ENCODE measurements at regions not wholly inside any gene's neighbourhood (a gene's known extent, or its start where the extent isn't known, plus 50 kb on each side); places are given as distances from the start of the nearest gene placed in this dataset.

DNA sequence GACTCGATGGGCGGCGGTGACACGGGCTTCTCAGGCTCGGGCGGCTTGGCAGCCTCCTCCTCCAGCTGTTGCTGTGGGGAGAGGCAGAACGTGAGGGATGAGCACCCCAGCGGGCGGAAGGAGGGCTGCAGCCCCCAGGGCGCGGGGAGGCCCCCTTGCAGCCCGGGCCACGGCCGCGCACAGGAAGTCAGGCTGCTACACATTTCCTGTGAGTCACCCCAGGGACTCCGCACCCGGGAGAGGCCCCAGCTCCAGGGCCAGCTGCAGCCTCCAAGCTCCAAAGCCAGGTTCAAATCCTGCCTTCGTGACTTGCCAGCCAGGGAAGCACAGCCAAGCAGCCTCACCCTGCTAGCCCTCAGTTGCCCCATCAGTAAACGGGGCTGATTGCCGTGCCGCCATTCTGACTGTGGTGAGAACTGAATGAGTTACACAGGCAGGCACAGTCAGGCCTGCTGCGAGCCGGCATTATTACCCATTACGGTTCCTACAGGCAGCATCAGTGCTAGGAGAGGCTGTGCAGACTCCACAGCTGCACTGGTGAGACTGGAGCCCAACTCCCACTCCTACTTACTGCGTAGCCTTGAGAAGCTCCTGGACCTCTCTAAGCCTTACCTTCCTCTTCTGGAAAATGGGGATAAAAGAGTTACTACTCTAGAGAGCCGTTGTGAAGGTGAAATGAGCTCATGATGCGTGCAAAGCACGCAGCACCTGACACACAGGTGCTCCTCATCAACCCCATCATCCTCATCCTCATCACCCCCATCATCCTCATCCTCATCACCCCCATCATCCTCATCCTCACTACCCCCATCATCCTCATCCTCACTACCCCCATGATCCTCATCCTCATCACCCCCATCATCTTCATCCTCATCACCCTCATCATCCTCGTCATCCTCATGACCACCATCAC lies 100.9 kb downstream of the NCOR2 start:
- peaks cover 41% of the 10 kb centered on the region for H3K79me2 ChIP-seq (ENCODE audit: insufficient read depth, low read length)
- peak; percentile 96 for DNase-seq
- peak overlapping the region; percentile 67 for H3K4me2 ChIP-seq (ENCODE audit: insufficient read depth, low read length)
- no peak for TF ChIP-seq EZH2 (IDR thresholded peaks at IDR 0.05; ENCODE audit: borderline replicate concordance, low read depth, low read length, severe bottlenecking)
- peak; percentile 72 for TF ChIP-seq CTCF (IDR thresholded peaks at IDR 0.05; ENCODE audit: borderline replicate concordance, extremely low read depth, low read length, poor library complexity, severe bottlenecking)
- H3K36me3 ChIP-seq (ENCODE audit: insufficient read depth, low read length): peaks cover 72% of the 10 kb centered on the region
- H3K27ac ChIP-seq (ENCODE audit: low read length): peak overlapping the region; percentile 90
- peaks cover 7% of the 10 kb centered on the region for H3K9me3 ChIP-seq (ENCODE audit: insufficient read depth, low read length, severe bottlenecking)
- H3K9ac ChIP-seq (ENCODE audit: low read depth, low read length): peak overlapping the region; percentile 37
- no peaks in the 10 kb centered on the region for H3K27me3 ChIP-seq (ENCODE audit: insufficient read depth, low read length, poor library complexity)
- peak; percentile 98 for ATAC-seq (ENCODE audit: insufficient read depth, low read depth)
- peak overlapping the region; percentile 71 for H2AFZ ChIP-seq (ENCODE audit: low read depth, low read length)
- peaks cover 23% of the 10 kb centered on the region for H3K4me1 ChIP-seq (ENCODE audit: insufficient read depth, low read length)
- peaks cover 59% of the 10 kb centered on the region for H4K20me1 ChIP-seq (ENCODE audit: insufficient read depth, low read length)
- H3K4me3 ChIP-seq (ENCODE audit: low read depth in 1 of 2, low read length in 2 of 2): peak overlapping the region in 1 of 2 experiments; percentile 52; a peak in 2 of 4 replicates

- DNase-seq (no peak), ATAC-seq (ENCODE audit: insufficient read depth, low read depth) (no peak)
- Histone ChIP-seq H4K20me1 (ENCODE audit: insufficient read depth, low read length) (peaks cover 65% of the 10 kb centered on the region), H3K27me3 (ENCODE audit: insufficient read depth, low read length, poor library complexity) (no peaks in the 10 kb centered on the region), H3K4me1 (ENCODE audit: insufficient read depth, low read length) (peaks cover 23% of the 10 kb centered on the region), H3K4me3 (ENCODE audit: low read depth in 1 of 2, low read length in 2 of 2) (peak overlapping the region in 1 of 2 experiments; percentile 35; a peak in 1 of 4 replicates), H3K27ac (ENCODE audit: low read length) (peak overlapping the region; percentile 72), H3K4me2 (ENCODE audit: insufficient read depth, low read length) (peak overlapping the region; percentile 67), H3K36me3 (ENCODE audit: insufficient read depth, low read length) (peaks cover 72% of the 10 kb centered on the region), H3K9me3 (ENCODE audit: insufficient read depth, low read length, severe bottlenecking) (peaks cover 7% of the 10 kb centered on the region), H2AFZ (ENCODE audit: low read depth, low read length) (no peak overlapping the region), H3K9ac (ENCODE audit: low read depth, low read length) (peak overlapping the region; percentile 37; the same call in 1 of the 2 replicates), H3K79me2 (ENCODE audit: insufficient read depth, low read length) (peaks cover 38% of the 10 kb centered on the region)
- TF ChIP-seq EZH2 (IDR thresholded peaks at IDR 0.05; ENCODE audit: borderline replicate concordance, low read depth, low read length, severe bottlenecking) (no peak), CTCF (IDR thresholded peaks at IDR 0.05; ENCODE audit: borderline replicate concordance, extremely low read depth, low read length, poor library complexity, severe bottlenecking) (no peak)
Observed at GRCh38 chr12:124465473-124465872, 101.9 kb downstream of the NCOR2 start.

DNA sequence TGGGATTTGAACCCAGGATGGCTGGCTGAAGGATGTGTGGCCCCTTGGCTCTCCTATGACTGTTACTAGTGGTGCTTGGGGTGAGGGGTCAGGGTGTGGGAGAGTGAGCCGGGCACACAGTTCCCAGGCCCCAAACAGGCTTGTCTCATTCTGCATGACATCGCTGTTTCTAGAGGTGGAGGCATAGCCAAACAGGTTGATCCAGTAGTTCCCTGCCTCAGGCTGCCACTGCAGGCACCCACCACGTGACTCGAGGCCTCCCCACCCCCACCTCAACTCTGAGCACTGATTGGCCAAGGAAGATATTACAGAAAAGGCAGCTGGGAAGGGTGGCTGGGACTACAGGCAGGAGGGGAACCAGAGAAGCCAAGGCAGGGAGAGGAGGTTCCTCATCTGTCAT lies 102.6 kb downstream of the NCOR2 start:
- Histone ChIP-seq H3K27me3 (ENCODE audit: insufficient read depth, low read length, poor library complexity) (no peaks in the 10 kb centered on the region), H3K4me2 (ENCODE audit: insufficient read depth, low read length) (no peak overlapping the region), H3K9me3 (ENCODE audit: insufficient read depth, low read length, severe bottlenecking) (peaks cover 6% of the 10 kb centered on the region), H3K36me3 (ENCODE audit: insufficient read depth, low read length) (peaks cover 72% of the 10 kb centered on the region), H2AFZ (ENCODE audit: low read depth, low read length) (no peak overlapping the region), H3K9ac (ENCODE audit: low read depth, low read length) (no peak overlapping the region), H3K79me2 (ENCODE audit: insufficient read depth, low read length) (peaks cover 34% of the 10 kb centered on the region), H4K20me1 (ENCODE audit: insufficient read depth, low read length) (peaks cover 71% of the 10 kb centered on the region), H3K4me1 (ENCODE audit: insufficient read depth, low read length) (peaks cover 23% of the 10 kb centered on the region), H3K4me3 (ENCODE audit: low read depth in 1 of 2, low read length in 2 of 2) (no peak overlapping the region), H3K27ac (ENCODE audit: low read length) (peak overlapping the region; percentile 35)
- DNase-seq (no peak), ATAC-seq (ENCODE audit: insufficient read depth, low read depth) (no peak)
- TF ChIP-seq EZH2 (IDR thresholded peaks at IDR 0.05; ENCODE audit: borderline replicate concordance, low read depth, low read length, severe bottlenecking) (no peak), CTCF (IDR thresholded peaks at IDR 0.05; ENCODE audit: borderline replicate concordance, extremely low read depth, low read length, poor library complexity, severe bottlenecking) (no peak)
